Left ventricle myocardium inferior (tissue), 1 donor: ENCODE measurements at regions not wholly inside any gene's neighbourhood (a gene's known extent, or its start where the extent isn't known, plus 50 kb on each side); places are given as distances from the start of the nearest gene placed in this dataset.

ENCODE experiments used
- DNase-seq: peaks from one replicate; pipeline ENCODE4 v3.0.0-alpha.2; 2020
- H3K27ac ChIP-seq: fragments of 200-600 bp; replicated peaks from 2 replicates; pipeline ENCODE4 v1.8.0; 2021
- H3K27me3 ChIP-seq: fragments of 200-600 bp; 2 replicates; pipeline ENCODE4 v1.8.0; 2021; ENCODE audit warnings: low read depth
- H3K36me3 ChIP-seq: fragments of 200-600 bp; 2 replicates; pipeline ENCODE4 v1.8.0; 2021
- H3K4me1 ChIP-seq: fragments of 200-600 bp; 2 replicates; pipeline ENCODE4 v1.8.0; 2021
- H3K4me3 ChIP-seq: fragments of 200-600 bp; 2 replicates; pipeline ENCODE4 v1.8.0; 2021; ENCODE audit warnings: mild to moderate bottlenecking, moderate library complexity
- H3K9me3 ChIP-seq: fragments of 200-600 bp; replicated peaks from 2 replicates; pipeline ENCODE4 v1.8.0; 2021
- intact Hi-C: fragments of 100-400 bp; cut with micrococcal nuclease; formaldehyde crosslinking; loops from one replicate; pipeline ENCODE4 v1.11.0; 2022
- TF ChIP-seq, protein P1 (sequence below): fragments of 200-600 bp; IDR thresholded peaks from 2 replicates; pipeline ENCODE4 v1.8.0; 2021; ENCODE audit warnings: antibody characterized with exemption, mild to moderate bottlenecking, borderline replicate concordance
- donor health status: DM: no; HTN: yes; CAD: no; lungs with severe emphysema.

DNA sequence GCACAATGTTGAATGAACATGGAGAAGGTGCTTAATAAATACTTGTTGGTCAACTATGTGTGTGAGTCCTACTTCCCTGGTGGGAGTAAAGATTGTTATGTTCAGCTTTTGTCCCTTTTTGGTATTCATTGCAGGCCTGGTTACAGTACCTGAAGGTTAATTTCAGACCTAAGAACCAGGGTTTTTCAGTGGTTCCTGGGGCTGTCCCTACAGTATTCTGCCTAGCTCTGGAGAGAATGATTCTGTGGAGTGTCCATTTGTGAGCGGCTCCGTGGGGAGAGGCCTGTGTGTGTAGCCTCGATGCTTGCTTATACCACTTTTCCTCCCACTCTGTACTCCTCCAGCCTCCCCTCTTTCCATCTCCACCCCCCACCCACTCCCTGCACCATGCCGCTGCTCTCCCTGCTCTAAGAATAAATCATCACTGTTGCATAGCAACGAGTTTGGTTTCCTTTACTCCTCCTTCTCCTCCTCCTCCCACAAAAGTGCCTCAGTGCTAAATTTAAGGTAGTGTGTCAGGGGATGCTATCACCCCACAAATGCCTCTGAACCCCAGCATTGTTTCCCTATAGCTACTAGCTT lies 150.6 kb upstream of the ROPN1 start:
- Histone ChIP-seq H3K27ac (no peak overlapping the region), H3K4me1 (peaks cover 42% of the 10 kb centered on the region), H3K36me3 (no peaks in the 10 kb centered on the region), H3K9me3 (no peaks in the 10 kb centered on the region), H3K4me3 (no peak overlapping the region), H3K27me3 (no peaks in the 10 kb centered on the region)
- intact Hi-C loops: no loop called here
- TF ChIP-seq, protein P1, sequence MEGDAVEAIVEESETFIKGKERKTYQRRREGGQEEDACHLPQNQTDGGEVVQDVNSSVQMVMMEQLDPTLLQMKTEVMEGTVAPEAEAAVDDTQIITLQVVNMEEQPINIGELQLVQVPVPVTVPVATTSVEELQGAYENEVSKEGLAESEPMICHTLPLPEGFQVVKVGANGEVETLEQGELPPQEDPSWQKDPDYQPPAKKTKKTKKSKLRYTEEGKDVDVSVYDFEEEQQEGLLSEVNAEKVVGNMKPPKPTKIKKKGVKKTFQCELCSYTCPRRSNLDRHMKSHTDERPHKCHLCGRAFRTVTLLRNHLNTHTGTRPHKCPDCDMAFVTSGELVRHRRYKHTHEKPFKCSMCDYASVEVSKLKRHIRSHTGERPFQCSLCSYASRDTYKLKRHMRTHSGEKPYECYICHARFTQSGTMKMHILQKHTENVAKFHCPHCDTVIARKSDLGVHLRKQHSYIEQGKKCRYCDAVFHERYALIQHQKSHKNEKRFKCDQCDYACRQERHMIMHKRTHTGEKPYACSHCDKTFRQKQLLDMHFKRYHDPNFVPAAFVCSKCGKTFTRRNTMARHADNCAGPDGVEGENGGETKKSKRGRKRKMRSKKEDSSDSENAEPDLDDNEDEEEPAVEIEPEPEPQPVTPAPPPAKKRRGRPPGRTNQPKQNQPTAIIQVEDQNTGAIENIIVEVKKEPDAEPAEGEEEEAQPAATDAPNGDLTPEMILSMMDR: no peak
- DNase-seq: no peak

DNA sequence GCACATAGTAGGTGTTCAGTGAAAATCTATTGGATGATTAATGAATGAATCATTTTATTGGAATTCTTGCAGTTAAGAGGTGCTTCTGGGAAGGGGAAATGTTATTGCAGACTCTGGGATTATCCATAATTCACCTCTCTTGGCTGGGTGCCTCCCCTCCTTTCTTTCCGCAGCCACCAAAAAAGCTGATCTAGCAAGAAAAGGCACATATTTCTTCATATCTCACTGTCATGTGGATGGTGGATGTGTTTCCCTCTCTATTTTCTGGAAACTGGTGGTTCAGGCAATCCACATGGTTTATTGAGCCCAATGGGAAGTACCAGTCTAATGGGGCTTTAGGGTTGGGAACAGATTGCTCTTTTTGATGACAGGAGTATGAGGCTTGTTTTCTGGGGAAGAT lies 151.1 kb upstream of the ROPN1 start:
- H3K4me1 ChIP-seq: peaks cover 42% of the 10 kb centered on the region
- TF ChIP-seq, protein P1: no peak
- H3K27me3 ChIP-seq: no peaks in the 10 kb centered on the region
- no peaks in the 10 kb centered on the region for H3K9me3 ChIP-seq
- DNase-seq: no peak
- H3K36me3 ChIP-seq: no peaks in the 10 kb centered on the region
- no peak overlapping the region for H3K27ac ChIP-seq
- intact Hi-C loops: no loop called here
- no peak overlapping the region for H3K4me3 ChIP-seq

DNA sequence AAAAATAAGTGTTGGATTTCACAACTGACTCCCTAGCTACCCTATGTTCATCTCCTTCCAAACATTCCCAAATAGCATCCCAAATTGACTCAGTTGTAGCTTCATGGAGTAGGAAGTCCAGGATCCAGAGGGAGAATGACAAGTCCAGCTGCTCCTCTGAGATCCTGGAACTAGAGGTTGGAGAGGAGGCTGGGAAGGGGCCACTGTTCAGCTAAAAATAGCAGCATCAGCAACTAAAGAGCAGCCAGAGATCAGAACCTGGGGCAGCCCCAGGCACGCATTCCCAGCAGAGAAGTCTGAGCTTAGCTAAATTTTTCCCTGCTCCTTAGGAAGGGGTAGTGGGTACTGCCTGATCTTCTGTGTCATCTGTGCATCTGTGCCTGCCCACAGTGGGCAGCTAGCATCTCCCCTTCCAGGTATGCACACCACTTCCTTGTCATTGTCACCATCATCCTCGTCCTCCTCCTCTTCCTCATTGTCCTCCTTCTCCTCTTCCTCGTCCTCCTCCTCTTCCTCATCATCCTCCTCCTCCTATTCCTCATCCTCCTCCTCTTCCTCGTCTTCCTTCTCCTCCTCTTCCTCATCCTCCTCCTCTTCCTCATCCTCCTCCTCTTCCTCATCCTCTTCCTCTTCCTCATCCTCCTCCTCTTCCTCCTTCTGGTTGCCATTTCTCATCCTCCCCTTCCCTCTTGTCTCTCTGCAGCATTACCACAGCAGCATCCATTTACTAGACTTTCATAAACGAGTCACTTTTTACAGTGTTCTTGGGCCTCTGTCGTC lies 152.3 kb upstream of the ROPN1 start:
- Histone ChIP-seq H3K36me3 (no peaks in the 10 kb centered on the region), H3K9me3 (no peaks in the 10 kb centered on the region), H3K27ac (no peak overlapping the region), H3K4me1 (peaks cover 45% of the 10 kb centered on the region), H3K27me3 (no peaks in the 10 kb centered on the region), H3K4me3 (no peak overlapping the region)
- TF ChIP-seq, protein P1: no peak
- DNase-seq: no peak
- intact Hi-C loops: no loop called here

DNA sequence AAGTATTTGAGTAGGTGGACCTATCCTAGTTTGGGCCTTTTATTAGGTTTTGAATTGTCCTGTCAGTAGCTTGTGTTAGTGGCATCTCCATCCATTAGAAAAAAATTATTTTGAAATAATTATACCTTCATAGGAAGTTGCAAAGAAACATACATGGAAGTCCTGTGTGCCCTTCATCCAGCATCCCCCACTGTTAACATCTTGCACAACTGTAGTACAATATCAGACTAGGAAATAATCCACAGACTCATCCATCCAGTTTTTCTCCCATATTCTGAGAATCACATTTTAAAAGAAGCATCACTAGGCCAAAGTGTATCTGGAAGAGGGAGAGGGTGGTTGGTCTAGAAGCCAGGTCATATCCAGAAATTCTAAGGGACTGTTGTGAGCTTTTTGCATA lies 155.5 kb upstream of the ROPN1 start:
- Histone ChIP-seq H3K4me1 (peaks cover 44% of the 10 kb centered on the region), H3K27ac (no peak overlapping the region), H3K4me3 (no peak overlapping the region), H3K36me3 (no peaks in the 10 kb centered on the region), H3K27me3 (no peaks in the 10 kb centered on the region), H3K9me3 (no peaks in the 10 kb centered on the region)
- TF ChIP-seq, protein P1: no peak
- intact Hi-C loops: no loop called here
- no peak for DNase-seq

DNA sequence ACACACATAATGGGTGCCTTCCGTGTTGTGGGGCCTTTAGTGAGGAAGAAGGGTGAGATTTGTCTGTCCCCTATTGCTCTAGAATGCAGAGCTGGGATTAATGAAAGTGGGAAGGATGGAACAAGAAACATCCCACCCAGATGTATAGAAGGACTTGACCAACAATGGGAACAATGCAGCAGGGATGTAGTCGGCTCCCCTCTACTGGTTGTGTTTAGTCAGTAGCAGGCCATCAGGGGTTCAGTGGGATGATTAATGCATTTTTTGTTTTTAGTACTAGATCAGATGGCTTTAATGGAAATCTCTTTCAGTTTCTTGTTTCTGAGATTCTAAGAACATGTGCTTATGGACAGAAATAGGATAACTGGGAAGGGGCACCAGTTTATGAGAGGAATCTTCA lies 156.0 kb upstream of the ROPN1 start:
- Histone ChIP-seq H3K27me3 (no peaks in the 10 kb centered on the region), H3K4me3 (no peak overlapping the region), H3K27ac (no peak overlapping the region), H3K9me3 (no peaks in the 10 kb centered on the region), H3K4me1 (peaks cover 39% of the 10 kb centered on the region), H3K36me3 (no peaks in the 10 kb centered on the region)
- no peak for DNase-seq
- intact Hi-C loops: no loop called here
- TF ChIP-seq, protein P1: no peak
